Right cardiac atrium (tissue), 5 donors: ENCODE measurements at regions not wholly inside any gene's neighbourhood (a gene's known extent, or its start where the extent isn't known, plus 50 kb on each side); places are given as distances from the start of the nearest gene placed in this dataset.

Experiments
- ATAC-seq, 2 donors: fragments of 200-7000 bp; cut with Tn5 transposase; one replicate each; pipeline versions ENCODE4 v1.8.0 to v1.9.1; 2020; ENCODE audit warnings: moderate library complexity in 2 of 2, mild to moderate bottlenecking in 1 of 2
- DNase-seq, 3 donors: peaks; one replicate each; pipeline ENCODE4 v3.0.0-alpha.2; 2020
- H3K27ac ChIP-seq: one replicate; pipeline ENCODE4 v1.5.1; 2013; ENCODE audit warnings: mild to moderate bottlenecking, low read length, control low read depth, moderate library complexity
- H3K27me3 ChIP-seq: one replicate; pipeline ENCODE4 v1.6.1; 2013; ENCODE audit not compliant: control insufficient read depth, insufficient read depth
- H3K4me1 ChIP-seq: one replicate; pipeline ENCODE4 v1.6.1; 2013; ENCODE audit warnings: low read length; ENCODE audit not compliant: control insufficient read depth, insufficient read depth
- H3K4me3 ChIP-seq: one replicate; pipeline ENCODE4 v1.5.1; 2013; ENCODE audit warnings: low read length, control low read depth
- H3K9me3 ChIP-seq: one replicate; pipeline ENCODE4 v1.6.1; 2013; ENCODE audit warnings: low read length; ENCODE audit not compliant: control insufficient read depth
- WGBS: extraction: QIAGEN DNeasy Blood & Tissue Kit; methylation state at CpG from one replicate; pipeline ENCODE4 v1.1.7; 2013; 5-methylcytosine and 5-hydroxymethylcytosine counted together
- intact Hi-C, 4 donors: fragments of 100-400 bp; cut with DNase I; formaldehyde crosslinking; loops; one replicate each; pipeline versions ENCODE4 v1.11.0 to v1.14.0; 2022 to 2023
- donor health status: healthy with polysubstance abuse.
- donor health status: DM: no; HTN: yes; CAD: no.
- donor health status: DM: no; HTN: no; CAD: no.
- donor health status: DM: no; HTN: yes; CAD: no; lungs with severe emphysema.
- donor health status: DM: yes; HTN: yes; CAD: no.

DNA sequence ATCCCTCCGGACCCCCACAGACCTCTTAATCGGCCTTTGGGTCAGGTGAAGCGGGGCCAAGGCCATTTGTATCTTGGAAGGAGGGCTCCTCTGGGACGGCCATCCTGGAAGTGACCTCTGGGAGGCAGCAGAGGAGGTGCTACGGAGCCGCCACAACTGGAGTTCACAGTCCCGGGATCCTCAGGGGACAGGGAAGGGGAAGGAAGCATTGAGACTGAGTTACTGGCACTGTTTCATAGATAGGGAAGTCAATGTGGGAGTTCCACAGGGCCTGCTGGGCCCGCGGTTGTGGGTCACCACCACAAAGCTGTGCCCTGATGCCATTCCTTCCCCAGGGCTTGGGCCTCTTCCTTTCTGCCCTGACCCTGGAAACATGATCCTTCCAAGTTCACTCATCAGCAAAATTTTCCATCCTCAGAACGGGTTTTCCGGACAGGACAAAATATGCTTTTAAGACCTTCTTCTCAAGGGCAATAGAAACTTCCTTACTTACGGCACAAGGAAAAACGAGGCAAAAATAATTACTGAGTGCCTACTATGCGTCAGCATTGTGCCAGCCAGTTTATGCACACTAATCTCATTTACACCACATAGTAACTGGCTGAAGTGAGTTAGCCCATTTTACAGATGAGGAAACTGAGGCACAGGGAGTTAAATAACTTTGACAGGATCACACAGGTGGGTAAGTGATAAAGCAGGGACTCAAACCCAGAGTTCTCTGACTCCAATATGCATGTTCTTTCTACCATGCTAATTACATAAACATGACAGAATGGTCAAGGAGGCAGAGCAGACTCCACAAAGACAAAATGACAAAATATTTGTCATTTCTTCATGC, 143.8 kb downstream of the UNC5CL start:
- Histone ChIP-seq H3K4me1 (peaks cover 10% of the 10 kb centered on the region), H3K9me3 (no peaks in the 10 kb centered on the region), H3K27me3 (no peaks in the 10 kb centered on the region), H3K27ac (peak overlapping the region; percentile 37), H3K4me3 (no peak overlapping the region)
- ATAC-seq (peak; percentile 87 to 89), DNase-seq (peak; percentile 55 to 86 (median 76))
- 40% methylated on average over 14 of the region's 14 CpGs for WGBS
- intact Hi-C loops = loop anchor here in 3 of 4 donors (5.0 to 10.0 kb wide), 2 partner anchors 127 to 130 kb away; no protein-coding TSS in a partner anchor

DNA sequence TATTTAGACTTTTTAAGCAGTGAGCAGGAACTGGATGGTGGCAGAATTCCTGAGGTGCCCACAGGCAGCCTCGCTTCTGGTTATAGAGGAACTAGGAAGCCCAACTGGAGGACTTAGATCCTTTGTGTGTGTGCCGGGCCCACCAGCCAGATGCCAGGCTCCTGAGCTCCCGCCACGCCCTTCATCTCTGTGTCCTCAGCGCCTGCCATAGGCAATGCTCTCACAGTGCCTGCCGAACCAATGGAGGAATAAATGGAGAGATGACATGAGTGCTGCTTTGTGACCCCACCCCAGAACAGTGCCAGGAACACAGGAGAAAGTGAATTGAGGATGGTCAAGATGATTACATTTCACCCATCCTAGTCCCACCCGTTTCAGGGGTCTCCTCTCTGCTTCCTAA, 146.0 kb downstream of the UNC5CL start:
- H3K9me3 ChIP-seq = no peaks in the 10 kb centered on the region
- ATAC-seq (no peak), DNase-seq (no peak)
- H3K27me3 ChIP-seq = no peaks in the 10 kb centered on the region
- WGBS = 88% methylated on average over 7 of the region's 7 CpGs
- H3K27ac ChIP-seq = no peak overlapping the region
- H3K4me1 ChIP-seq = peaks cover 10% of the 10 kb centered on the region
- no peak overlapping the region for H3K4me3 ChIP-seq
- intact Hi-C loops = loop anchor here in 2 of 4 donors (10.0 kb wide), 1 partner anchor 132 kb away; no protein-coding TSS in a partner anchor

DNA sequence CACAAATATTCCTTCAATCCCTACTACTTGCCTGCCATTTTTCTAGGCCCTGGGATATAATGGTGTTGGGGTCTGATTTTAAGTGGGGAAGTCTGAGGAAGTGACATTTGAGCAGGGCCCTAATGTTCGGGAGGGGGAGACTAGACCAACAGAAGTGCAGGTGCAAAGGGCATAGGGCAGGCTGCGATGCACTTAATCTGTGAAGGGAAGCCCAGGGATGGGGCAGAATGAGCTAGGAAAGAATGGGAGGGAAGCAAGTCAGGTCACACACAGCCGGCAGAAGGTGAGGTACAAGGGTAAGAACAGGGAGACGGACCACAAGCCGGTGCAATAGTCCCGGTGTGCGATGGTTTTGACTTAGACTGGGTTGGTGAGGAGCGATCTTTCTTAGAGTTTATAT, 146.8 kb downstream of the UNC5CL start:
- no peak overlapping the region for H3K27ac ChIP-seq
- H3K9me3 ChIP-seq = no peaks in the 10 kb centered on the region
- ATAC-seq = no peak
- 94% methylated on average over 8 of the region's 8 CpGs for WGBS
- peaks cover 9% of the 10 kb centered on the region for H3K4me1 ChIP-seq
- intact Hi-C loops = loop anchor here in 2 of 4 donors (10.0 kb wide), 1 partner anchor 133 kb away; no protein-coding TSS in a partner anchor
- H3K4me3 ChIP-seq = no peak overlapping the region
- H3K27me3 ChIP-seq = no peaks in the 10 kb centered on the region
- DNase-seq = no peak

DNA sequence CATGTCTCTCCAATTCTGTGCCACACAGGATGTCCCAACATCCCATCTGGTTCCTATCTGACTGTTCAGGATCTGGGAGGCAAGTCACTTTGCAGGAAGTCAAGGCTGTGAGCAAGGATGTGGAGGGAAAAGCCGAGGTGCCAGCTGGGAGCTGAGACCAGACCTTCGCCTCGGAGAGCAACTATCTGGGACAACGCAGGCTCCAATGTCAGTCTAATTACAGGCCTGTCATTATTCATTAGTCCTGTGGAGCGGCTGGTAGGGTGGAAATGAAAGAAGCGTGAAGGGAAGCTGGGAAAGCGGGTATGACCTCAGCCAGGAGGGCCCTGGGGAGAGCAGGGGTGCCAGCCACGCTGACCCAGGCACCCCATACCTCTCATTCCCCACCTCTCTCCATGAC, 147.3 kb downstream of the UNC5CL start:
- WGBS = 77% methylated on average over 8 of the region's 8 CpGs
- no peak overlapping the region for H3K27ac ChIP-seq
- H3K4me3 ChIP-seq = no peak overlapping the region
- intact Hi-C loops = loop anchor here in 2 of 4 donors (10.0 kb wide), 1 partner anchor 133 kb away; no protein-coding TSS in a partner anchor
- H3K27me3 ChIP-seq = no peaks in the 10 kb centered on the region
- ATAC-seq (no peak), DNase-seq (no peak)
- H3K4me1 ChIP-seq = peaks cover 7% of the 10 kb centered on the region
- H3K9me3 ChIP-seq = no peaks in the 10 kb centered on the region

DNA sequence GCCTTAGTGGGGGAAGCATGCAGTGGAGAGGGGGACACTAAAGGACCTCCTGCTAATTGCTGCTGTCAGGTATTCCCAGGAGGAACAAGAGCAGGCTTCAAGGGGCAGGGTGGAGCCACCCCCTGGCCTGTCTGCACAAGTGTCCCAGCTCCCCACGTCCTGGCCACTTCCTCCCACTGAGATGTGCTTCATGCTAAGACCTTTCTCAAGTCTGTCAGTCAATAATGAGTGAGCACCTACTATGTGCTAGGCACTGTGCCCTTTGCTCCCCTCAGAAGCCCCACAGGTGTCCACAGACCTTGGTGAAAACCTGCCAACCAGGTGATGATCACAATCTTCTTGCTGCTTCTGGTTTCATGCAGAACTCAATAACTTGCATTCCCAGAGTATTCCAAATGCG, 147.9 kb downstream of the UNC5CL start:
- no peaks in the 10 kb centered on the region for H3K27me3 ChIP-seq

DNA sequence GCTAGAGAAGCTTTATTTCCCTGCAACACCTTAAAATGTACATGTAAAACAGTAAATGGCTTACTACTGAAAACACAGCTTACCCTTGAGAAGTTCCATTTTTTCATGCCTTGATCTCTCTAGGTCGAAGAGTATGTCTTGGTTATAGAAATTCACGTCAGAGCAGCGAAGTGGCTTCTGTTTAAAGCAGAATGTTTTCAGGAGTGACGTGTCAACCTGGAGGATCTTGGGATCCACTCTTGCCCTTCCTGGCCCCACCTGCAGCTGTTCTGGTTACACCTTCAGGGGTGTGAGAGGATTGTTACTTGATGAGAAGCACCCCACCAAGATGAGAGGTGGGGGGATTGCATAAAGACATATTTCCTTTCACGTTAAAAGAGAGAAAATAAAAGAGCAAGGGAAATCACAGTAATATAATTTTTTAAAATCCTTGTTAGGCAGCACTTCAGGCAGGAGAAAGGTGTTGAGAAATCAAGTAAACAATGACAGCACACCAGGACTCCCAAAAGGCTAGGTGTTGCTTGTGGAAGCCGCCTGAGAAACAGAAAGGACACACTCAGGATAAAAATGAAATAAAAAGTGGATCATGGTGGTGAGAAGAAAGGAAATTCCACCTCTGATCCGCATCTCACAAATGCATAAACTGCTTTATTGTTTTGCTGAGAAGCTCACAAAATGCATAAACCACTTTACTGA, 149.7 kb downstream of the UNC5CL start:
- WGBS = 88% methylated on average over 7 of the region's 7 CpGs
- Histone ChIP-seq H3K4me3 (no peak overlapping the region), H3K27me3 (no peaks in the 10 kb centered on the region), H3K27ac (no peak overlapping the region), H3K9me3 (no peaks in the 10 kb centered on the region), H3K4me1 (no peaks in the 10 kb centered on the region)
- ATAC-seq (no peak), DNase-seq (no peak)
- intact Hi-C loops = no loop called here

More for the DNA sequence above, 147.9 kb downstream of the UNC5CL start:
- no peak for DNase-seq
- intact Hi-C loops = loop anchor here in 2 of 4 donors (10.0 kb wide), 1 partner anchor 134 kb away; no protein-coding TSS in a partner anchor
- no peak for ATAC-seq
- peaks cover 4% of the 10 kb centered on the region for H3K4me1 ChIP-seq
- H3K4me3 ChIP-seq = no peak overlapping the region
- WGBS = 89% methylated on average over 2 of the region's 2 CpGs
- no peak overlapping the region for H3K27ac ChIP-seq
- H3K9me3 ChIP-seq = no peaks in the 10 kb centered on the region

DNA sequence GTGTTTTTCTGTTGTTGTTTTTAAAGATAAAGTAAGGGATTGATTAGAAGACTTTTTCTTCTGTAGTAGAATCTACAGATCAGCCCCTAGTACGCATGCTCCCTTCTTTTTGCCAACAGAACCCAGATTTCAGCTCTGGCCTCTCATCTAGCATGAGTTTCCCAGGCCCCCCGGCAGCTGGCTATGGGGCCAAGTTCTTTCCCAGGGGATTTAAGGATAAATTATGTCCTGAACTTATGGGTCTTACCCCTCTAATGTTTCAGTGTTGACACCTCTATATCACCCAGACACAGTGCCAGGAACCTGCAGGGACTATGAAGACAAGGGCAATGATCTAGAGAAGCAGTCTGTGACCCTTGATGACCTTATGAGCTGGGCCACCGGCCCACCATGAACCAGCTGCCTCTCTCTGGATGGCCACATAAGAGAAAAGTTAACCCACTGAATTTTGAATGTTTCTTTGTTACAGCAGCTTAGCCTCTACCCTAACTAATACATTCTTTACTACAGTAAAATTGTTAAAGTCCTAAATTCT, 150.5 kb downstream of the UNC5CL start:
- Histone ChIP-seq H3K4me3 (no peak overlapping the region), H3K27me3 (no peaks in the 10 kb centered on the region), H3K27ac (no peak overlapping the region), H3K9me3 (no peaks in the 10 kb centered on the region), H3K4me1 (no peaks in the 10 kb centered on the region)
- ATAC-seq = no peak
- no peak for DNase-seq
- whole genome bisulfite sequencing = 49% methylated on average over 3 of the region's 3 CpGs
- intact Hi-C loops = no loop called here

DNA sequence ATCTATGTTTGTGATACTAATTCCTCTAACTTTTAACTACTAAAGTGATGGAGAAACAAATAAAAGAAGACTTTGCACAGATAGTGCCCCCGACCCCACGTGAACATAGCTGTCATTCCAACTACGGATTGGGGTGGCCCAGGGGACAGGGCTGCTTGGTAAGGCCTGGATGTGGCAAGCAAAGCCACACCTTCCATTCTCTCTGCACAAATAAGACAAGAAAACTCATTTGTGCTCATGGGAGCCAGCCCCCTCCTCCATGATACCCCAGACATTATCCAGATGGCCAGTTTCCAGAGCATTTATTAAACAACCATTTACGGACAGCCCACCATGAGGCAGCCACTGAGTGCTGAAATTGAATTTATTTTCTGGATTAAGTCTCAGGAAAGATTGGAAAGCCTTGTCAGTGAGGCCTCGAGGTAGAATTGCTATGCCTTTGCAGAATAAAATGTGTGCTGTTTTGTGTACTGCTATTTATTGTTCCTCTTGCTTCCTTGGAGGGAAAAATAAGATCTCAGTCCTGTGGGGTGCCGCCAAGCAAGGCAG, 151.2 kb downstream of the UNC5CL start:
- Histone ChIP-seq H3K4me3 (no peak overlapping the region), H3K4me1 (no peaks in the 10 kb centered on the region), H3K27ac (no peak overlapping the region), H3K27me3 (no peaks in the 10 kb centered on the region), H3K9me3 (no peaks in the 10 kb centered on the region)
- DNase-seq (no peak), ATAC-seq (no peak)
- intact Hi-C loops = no loop called here
- WGBS = 53% methylated on average over 6 of the region's 6 CpGs

DNA sequence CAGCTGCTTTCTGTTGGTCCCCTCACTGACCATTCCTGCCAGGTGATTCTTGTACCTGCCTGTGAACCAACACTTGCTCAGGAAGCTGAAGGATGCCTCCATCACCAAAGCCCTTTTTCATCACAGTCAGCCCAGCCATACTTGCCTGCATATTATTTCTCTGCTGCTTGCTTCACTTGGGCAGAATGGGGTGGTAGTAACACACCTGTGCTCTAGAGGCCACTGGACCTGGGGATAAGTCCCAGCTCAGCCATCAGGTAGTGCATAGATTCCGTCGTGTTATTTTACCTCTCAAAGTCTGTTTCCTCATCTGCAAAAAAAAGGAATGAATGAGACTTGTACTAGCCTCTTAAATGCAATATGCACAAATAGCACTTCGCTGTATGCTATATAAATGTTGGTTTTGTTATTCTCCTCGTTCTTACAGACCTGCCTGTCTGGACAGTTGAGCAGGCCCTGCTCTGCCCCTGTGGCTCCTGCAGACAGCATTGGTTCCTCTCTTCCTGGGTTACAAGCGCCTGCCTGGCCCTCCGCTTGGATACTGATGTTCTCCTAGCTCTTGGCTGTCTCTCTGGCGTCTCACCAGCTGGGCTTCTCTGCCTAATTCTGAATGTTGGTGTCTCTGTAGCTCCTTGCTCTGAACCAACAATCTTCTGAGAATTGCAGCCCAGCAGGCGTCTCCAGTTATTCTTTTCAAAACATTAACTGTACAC, 151.8 kb downstream of the UNC5CL start:
- no peaks in the 10 kb centered on the region for H3K27me3 ChIP-seq
- intact Hi-C loops = no loop called here
- H3K4me1 ChIP-seq = no peaks in the 10 kb centered on the region
- no peak for ATAC-seq
- H3K4me3 ChIP-seq = no peak overlapping the region
- 72% methylated on average over 8 of the region's 8 CpGs for WGBS
- no peaks in the 10 kb centered on the region for H3K9me3 ChIP-seq
- peak in 1 of 3 donors; percentile 70 for DNase-seq
- no peak overlapping the region for H3K27ac ChIP-seq

DNA sequence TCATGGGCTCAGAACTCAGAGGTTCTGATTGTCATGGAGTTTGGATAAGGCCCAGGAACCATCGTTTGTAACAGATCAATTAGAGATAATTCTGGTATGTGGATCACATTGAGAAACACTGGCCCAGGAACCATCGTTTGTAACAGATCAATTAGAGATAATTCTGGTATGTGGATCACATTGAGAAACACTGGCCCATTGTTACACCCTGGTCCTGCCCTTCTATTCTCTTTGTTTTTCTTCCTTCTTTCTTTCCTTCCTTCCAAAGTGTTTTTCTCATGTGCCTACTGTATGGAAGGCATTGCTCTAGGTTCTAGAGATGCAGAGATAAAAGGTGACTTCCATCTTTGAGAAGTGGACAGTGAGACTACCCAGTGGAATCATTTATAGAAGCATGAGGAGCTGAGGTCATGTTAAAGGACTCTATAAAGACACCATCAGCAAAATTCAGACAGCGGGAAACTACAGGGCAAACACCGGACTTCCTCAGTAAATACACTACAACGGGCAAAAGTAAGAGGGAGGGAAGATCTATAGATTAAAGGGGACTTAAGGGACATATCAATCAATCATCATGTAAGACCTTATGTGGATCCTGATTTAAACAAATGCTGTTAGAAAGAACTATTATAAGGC, 153.8 kb downstream of the UNC5CL start:
- no peak overlapping the region for H3K4me3 ChIP-seq
- DNase-seq (no peak), ATAC-seq (no peak)
- WGBS = 66% methylated on average over 5 of the region's 5 CpGs
- intact Hi-C loops = no loop called here
- no peaks in the 10 kb centered on the region for H3K27me3 ChIP-seq
- H3K9me3 ChIP-seq = no peaks in the 10 kb centered on the region
- H3K4me1 ChIP-seq = no peaks in the 10 kb centered on the region
- no peak overlapping the region for H3K27ac ChIP-seq
